Glomerular endothelial cell (primary cell): ENCODE measurements at regions not wholly inside any gene's neighbourhood (a gene's known extent, or its start where the extent isn't known, plus 50 kb on each side); places are given as distances from the start of the nearest gene placed in this dataset.

ENCODE experiments used
- DNase-seq: peaks from one replicate; pipeline ENCODE4 v3.0.0-alpha.2; 2011; ENCODE audit warnings: low read depth, low spot score; ENCODE audit errors: extremely low read depth

GRCh38 chr4:158010361-158010760, 162.5 kb downstream of the GASK1B start:
- DNase-seq, result no peak

- DNase-seq, result no peak
Measured at GRCh38 chr4:158008551-158009218, 164.1 kb downstream of the GASK1B start.

GRCh38 chr4:158007566-158007965, 165.3 kb downstream of the GASK1B start:
- DNase-seq, result no peak

- peak; percentile 95 for DNase-seq
Measured at GRCh38 chr4:158006990-158007389, 165.8 kb downstream of the GASK1B start.

GRCh38 chr4:158005021-158005420, 167.8 kb downstream of the GASK1B start:
- no peak for DNase-seq

- no peak for DNase-seq
Measured at GRCh38 chr4:158004101-158004500, 168.7 kb downstream of the GASK1B start.

- DNase-seq, result no peak
Measured at GRCh38 chr4:158003212-158003611, 169.6 kb downstream of the GASK1B start.

- DNase-seq, result no peak
Measured at GRCh38 chr4:158002173-158002572, 170.7 kb downstream of the GASK1B start.

GRCh38 chr4:158001756-158002155, 171.1 kb downstream of the GASK1B start:
- no peak for DNase-seq

GRCh38 chr4:157999723-158000122, 173.1 kb downstream of the GASK1B start:
- DNase-seq, result no peak

GRCh38 chr4:157997296-157997695, 175.5 kb downstream of the GASK1B start:
- DNase-seq, result no peak

GRCh38 chr4:157996061-157997028, 176.5 kb downstream of the GASK1B start:
- DNase-seq, result no peak

GRCh38 chr4:157994863-157995262, 178.0 kb downstream of the GASK1B start:
- DNase-seq, result no peak

- no peak for DNase-seq
Measured at GRCh38 chr4:157992948-157993839, 179.6 kb downstream of the GASK1B start.

GRCh38 chr4:157992038-157992705, 180.7 kb downstream of the GASK1B start:
- DNase-seq, result peak; percentile 95

GRCh38 chr4:157988641-157989040, 184.2 kb downstream of the GASK1B start:
- no peak for DNase-seq

- no peak for DNase-seq
Measured at GRCh38 chr4:157984285-157984911, 188.4 kb downstream of the GASK1B start.

GRCh38 chr4:157983300-157983699, 189.5 kb downstream of the GASK1B start:
- DNase-seq, result no peak

- DNase-seq, result no peak
Measured at GRCh38 chr4:157980158-157980557, 192.7 kb downstream of the GASK1B start.
